Neural progenitor cell (in vitro differentiated cells): ENCODE measurements at regions not wholly inside any gene's neighbourhood (a gene's known extent, or its start where the extent isn't known, plus 50 kb on each side); places are given as distances from the start of the nearest gene placed in this dataset.

ENCODE experiments used
- CTCF ChIP-seq: fragments of 200-600 bp; sonication (generic); IDR thresholded peaks from 2 replicates; pipeline ENCODE4 v1.5.1; 2017; ENCODE audit warnings: antibody characterized with exemption, mild to moderate bottlenecking
- EZH2 ChIP-seq: fragments of 200-600 bp; sonication (generic); IDR thresholded peaks from 2 replicates; pipeline ENCODE4 v1.6.1; 2017; ENCODE audit warnings: antibody characterized with exemption, mild to moderate bottlenecking, moderate library complexity
- EZH2phosphoT487 ChIP-seq: fragments of 200-600 bp; sonication (generic); IDR thresholded peaks from 2 replicates; pipeline ENCODE4 v1.6.1; 2017; ENCODE audit warnings: antibody characterized with exemption

GRCh38 chr6:113741651-113742050 lies 115.5 kb upstream of the MARCKS start:
- TF ChIP-seq EZH2 (no peak), CTCF (no peak), EZH2phosphoT487 (no peak)
